ENCODE measurements at regions not wholly inside any gene's neighbourhood (a gene's known extent, or its start where the extent isn't known, plus 50 kb on each side); places are given as distances from the start of the nearest gene placed in this dataset.

DNA sequence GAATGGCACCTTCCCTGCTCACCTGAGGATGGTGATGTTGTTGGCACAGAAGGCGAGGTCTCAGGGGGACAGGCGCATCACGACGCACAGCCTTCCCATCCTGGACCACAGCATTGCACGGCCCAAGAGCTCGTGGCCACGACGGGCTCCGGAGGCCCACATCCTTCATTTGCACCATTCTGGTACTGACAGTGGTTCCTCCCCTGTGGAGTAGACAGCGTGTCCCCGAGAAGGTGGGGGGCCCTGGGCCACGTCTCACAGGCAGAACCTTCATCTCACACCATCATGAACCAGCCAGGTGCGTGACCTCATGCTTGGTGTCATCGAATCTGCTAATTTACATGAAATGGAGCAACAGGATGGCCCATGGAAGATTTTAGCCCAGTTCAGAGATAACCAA, 180.0 kb downstream of the CTTN start:
- H3K27ac ChIP-seq: no peak overlapping the region

DNA sequence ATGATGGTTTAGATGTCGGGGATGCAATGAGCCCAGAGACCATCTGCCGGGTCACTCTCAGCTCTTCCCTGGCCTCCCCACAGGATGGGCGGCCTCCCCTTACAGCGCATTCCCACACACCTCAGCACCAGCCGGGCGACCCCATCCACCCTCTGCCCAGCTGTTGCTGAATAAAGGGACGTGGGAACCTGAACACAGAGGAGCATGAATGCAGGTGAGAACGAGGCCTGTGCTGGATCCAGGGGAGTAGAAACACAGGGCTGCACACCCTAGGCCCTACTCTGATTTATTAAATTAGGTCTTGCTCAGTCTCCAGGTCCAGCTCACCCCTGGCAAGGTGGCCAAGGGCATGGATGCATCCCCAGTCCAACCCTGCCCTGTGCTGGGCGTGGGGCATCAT, 180.5 kb downstream of the CTTN start:
- TF ChIP-seq, protein P1, sequence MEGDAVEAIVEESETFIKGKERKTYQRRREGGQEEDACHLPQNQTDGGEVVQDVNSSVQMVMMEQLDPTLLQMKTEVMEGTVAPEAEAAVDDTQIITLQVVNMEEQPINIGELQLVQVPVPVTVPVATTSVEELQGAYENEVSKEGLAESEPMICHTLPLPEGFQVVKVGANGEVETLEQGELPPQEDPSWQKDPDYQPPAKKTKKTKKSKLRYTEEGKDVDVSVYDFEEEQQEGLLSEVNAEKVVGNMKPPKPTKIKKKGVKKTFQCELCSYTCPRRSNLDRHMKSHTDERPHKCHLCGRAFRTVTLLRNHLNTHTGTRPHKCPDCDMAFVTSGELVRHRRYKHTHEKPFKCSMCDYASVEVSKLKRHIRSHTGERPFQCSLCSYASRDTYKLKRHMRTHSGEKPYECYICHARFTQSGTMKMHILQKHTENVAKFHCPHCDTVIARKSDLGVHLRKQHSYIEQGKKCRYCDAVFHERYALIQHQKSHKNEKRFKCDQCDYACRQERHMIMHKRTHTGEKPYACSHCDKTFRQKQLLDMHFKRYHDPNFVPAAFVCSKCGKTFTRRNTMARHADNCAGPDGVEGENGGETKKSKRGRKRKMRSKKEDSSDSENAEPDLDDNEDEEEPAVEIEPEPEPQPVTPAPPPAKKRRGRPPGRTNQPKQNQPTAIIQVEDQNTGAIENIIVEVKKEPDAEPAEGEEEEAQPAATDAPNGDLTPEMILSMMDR (IDR thresholded peaks at IDR 0.05): no peak
- TF ChIP-seq ZFX (IDR thresholded peaks at IDR 0.05; ENCODE audit: borderline replicate concordance): no peak

More for the DNA sequence above, 180.0 kb downstream of the CTTN start:
- TF ChIP-seq, protein P1 (IDR thresholded peaks at IDR 0.05): no peak
- no peak for TF ChIP-seq ZFX (IDR thresholded peaks at IDR 0.05; ENCODE audit: borderline replicate concordance)

DNA sequence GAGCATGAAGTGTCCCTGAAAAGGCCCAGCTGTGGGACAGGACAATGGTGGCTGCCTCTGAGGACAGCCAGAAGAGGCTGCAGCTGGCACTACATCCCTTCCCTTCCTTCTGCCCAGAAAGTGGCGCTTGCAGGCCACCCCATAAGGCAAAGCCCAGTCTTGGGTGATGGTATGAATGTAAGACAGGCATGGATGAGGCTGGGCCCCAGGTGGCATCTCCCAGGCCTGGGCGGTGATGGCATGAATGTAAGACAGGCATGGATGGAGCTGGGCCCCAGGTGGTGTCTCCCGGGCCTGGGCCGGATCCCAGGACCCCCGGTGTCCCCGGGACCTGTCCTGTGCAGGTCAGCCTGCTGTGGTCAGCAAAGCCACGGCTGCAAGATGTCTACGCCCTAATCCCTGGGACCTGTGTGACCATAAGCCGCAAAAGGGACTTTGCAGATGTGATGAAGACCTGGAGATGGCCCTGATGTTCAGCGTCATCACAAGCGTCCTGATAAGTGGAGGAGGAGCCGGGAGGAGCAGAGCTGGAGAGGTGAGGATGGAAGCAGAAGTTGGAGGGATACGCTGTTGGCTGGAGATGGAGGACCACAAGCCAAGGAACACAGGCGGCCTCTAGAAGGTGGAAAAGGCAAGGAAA, 181.1 kb downstream of the CTTN start:
- TF ChIP-seq, protein P1 (IDR thresholded peaks at IDR 0.05): no peak
- TF ChIP-seq ZFX (IDR thresholded peaks at IDR 0.05; ENCODE audit: borderline replicate concordance): no peak
- H3K27ac ChIP-seq: no peak overlapping the region

More for the DNA sequence above, 180.5 kb downstream of the CTTN start:
- no peak overlapping the region for H3K27ac ChIP-seq

DNA sequence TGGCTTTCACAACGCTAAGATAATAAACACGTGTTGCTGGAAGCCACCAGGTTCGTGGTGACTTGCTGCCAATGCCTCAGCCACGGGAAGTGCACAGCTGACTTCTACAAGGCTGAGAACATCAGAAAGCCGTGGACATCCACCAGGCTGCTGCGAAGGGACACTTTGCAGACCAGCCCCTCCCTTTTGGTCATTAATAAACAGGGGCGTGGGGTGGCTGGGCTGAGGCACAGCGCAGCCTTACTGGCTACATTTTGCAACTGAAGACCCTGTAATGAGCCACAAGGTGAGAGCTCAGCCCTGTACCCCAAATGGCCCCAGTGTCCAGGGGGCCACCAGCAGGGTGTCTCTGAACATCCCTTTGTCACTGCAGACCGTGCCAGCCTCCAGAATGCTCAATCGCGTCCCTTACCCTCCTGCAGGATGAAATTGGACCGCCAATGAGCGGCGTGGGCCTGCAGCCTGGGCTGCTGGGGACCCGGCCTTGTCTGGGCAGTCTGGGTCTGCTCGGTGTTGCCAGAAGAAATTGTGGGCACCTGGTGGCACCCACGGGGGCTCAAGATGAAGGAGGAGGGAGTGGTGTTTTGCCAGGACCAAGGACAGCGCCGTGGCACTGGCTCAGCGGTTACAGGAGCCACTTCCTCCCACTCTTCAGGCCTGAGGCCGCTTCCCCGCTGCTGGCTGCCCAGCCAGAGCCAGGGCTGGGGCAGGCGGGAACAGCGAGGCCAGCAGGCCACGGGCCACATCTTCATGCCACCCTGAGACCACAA, 181.9 kb downstream of the CTTN start:
- TF ChIP-seq ZFX (IDR thresholded peaks at IDR 0.05; ENCODE audit: borderline replicate concordance): no peak
- TF ChIP-seq, protein P1 (IDR thresholded peaks at IDR 0.05): no peak

DNA sequence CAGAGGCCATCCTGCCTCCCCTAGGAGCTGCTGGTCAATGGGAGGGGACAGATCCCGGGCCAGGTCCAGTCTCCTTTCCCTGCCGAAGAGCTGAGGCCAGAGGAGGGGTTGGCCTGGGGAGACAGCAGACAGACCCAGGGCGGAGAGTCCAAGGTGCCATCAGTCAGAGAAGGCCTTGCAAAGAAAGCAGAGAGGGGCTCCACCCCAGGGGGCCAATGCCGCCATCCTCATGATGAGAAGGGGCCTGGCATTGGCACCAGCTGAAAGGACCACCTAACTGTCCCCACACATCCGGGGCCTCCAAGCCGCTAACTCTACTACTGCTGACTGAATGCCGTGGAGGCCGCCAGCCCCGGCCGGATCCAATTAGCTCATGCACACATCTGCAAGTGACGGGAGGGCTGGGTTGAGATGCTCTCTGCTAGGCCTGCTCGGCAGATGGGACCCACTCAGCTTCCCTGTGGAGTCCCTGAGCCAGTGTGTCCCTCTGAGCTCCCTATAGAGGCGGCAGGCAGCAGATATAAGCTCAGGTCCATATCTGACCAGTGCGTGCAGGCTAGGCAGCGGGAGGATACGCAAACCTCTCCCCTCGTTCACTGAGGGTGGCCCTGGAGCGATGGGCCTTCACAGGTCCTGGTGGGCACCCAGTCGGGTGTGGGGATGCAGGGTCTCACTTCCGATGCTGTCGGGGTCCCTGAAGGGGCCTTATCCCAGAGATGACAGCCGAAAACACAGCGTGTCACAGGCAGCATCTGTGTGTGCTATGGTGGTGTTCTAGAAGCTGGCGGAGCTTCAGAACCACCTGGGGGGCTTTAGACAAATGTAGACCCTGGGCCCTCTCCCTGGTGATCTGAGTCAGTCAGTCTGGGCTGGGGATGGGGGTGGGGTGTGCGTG, 183.9 kb downstream of the CTTN start:
- no peak overlapping the region for H3K27ac ChIP-seq
- TF ChIP-seq, protein P1 (IDR thresholded peaks at IDR 0.05): no peak
- TF ChIP-seq ZFX (IDR thresholded peaks at IDR 0.05; ENCODE audit: borderline replicate concordance): no peak

More for the DNA sequence above, 181.9 kb downstream of the CTTN start:
- H3K27ac ChIP-seq: no peak overlapping the region

DNA sequence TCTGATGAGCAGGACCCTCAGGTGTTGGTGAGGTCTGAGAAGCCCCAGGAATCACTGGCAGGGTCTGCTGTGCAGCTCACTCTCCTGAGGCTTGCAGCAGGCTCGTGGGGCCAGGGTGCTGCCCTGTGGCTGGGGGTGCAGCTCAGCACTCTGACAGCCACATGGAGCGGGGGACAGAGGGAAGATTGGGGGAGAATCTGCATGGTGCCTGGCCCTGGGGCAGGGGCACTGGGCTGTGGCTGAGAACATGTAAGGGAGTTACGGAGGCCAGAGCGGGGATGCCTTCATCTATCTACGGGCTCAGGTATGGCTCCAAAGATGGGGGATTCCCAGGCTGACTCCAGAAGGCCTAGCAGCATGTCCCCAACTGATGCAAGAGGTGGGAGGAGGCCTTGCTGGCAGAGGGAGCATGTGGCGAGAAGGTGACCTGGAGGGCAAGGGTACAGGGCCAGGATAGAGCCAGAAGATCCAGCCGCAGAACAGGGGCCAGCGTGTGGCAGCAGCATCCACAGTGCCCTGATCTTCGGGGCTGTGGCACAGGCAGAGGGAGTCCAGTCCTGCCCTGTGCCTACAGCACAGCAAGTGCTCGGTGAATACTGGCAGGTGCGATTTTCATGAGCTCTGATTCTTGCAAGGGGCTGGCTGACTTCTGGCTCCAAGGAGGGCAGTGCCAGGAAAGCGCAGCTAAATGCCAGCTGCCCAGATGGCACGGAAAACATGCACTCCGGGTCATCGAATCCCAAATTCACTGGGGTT, 184.7 kb downstream of the CTTN start:
- no peak overlapping the region for H3K27ac ChIP-seq
- TF ChIP-seq, protein P1 (IDR thresholded peaks at IDR 0.05): no peak
- no peak for TF ChIP-seq ZFX (IDR thresholded peaks at IDR 0.05; ENCODE audit: borderline replicate concordance)
